Islet of Langerhans (tissue), 1 donor: ENCODE measurements at regions not wholly inside any gene's neighbourhood (a gene's known extent, or its start where the extent isn't known, plus 50 kb on each side); places are given as distances from the start of the nearest gene placed in this dataset.

Experiments used
- FAIRE-seq: peaks from one replicate; lab custom pipeline; 2011; peaks lifted over from hg19 to GRCh38; lab: Jason Lieb, UNC

- FAIRE-seq: no peak
Measured at GRCh38 chr9:134251296-134252069, 74.8 kb upstream of the RXRA start.

GRCh38 chr9:134252084-134252830 is 74.0 kb upstream of the RXRA start:
- FAIRE-seq: no peak

GRCh38 chr9:134253606-134254205 is 72.5 kb upstream of the RXRA start:
- FAIRE-seq: peak; percentile 98

GRCh38 chr9:134258332-134258731 is 67.9 kb upstream of the RXRA start:
- FAIRE-seq: no peak

- FAIRE-seq: no peak
Measured at GRCh38 chr9:134258828-134259546, 67.3 kb upstream of the RXRA start.

- no peak for FAIRE-seq
Measured at GRCh38 chr9:134259708-134260107, 66.5 kb upstream of the RXRA start.

GRCh38 chr9:134260801-134261200 is 65.5 kb upstream of the RXRA start:
- no peak for FAIRE-seq

- no peak for FAIRE-seq
Measured at GRCh38 chr9:134262035-134262434, 64.2 kb upstream of the RXRA start.

GRCh38 chr9:134263596-134263995 is 62.7 kb upstream of the RXRA start:
- FAIRE-seq: no peak

GRCh38 chr9:134264169-134264568 is 62.1 kb upstream of the RXRA start:
- FAIRE-seq: no peak

- peak; percentile 61 for FAIRE-seq
Measured at GRCh38 chr9:134265078-134265477, 61.2 kb upstream of the RXRA start.

- FAIRE-seq: no peak
Measured at GRCh38 chr9:134266418-134266817, 59.8 kb upstream of the RXRA start.

GRCh38 chr9:134267305-134267880 is 58.9 kb upstream of the RXRA start:
- FAIRE-seq: no peak

GRCh38 chr9:134267881-134268724 is 58.2 kb upstream of the RXRA start:
- FAIRE-seq: no peak

- FAIRE-seq: no peak
Measured at GRCh38 chr9:134268747-134269146, 57.5 kb upstream of the RXRA start.

GRCh38 chr9:134271338-134272301 is 54.6 kb upstream of the RXRA start:
- FAIRE-seq: no peak

- no peak for FAIRE-seq
Measured at GRCh38 chr9:134272302-134273023, 53.8 kb upstream of the RXRA start.

GRCh38 chr9:134273647-134274046 is 52.6 kb upstream of the RXRA start:
- FAIRE-seq: no peak

GRCh38 chr9:134275375-134275774 is 50.9 kb upstream of the RXRA start:
- FAIRE-seq: no peak
